ENCODE measurements at regions not wholly inside any gene's neighbourhood (a gene's known extent, or its start where the extent isn't known, plus 50 kb on each side); places are given as distances from the start of the nearest gene placed in this dataset.
A peak's percentile ranks its signal among the peaks of the same experiment; 100 is the strongest.

DNA sequence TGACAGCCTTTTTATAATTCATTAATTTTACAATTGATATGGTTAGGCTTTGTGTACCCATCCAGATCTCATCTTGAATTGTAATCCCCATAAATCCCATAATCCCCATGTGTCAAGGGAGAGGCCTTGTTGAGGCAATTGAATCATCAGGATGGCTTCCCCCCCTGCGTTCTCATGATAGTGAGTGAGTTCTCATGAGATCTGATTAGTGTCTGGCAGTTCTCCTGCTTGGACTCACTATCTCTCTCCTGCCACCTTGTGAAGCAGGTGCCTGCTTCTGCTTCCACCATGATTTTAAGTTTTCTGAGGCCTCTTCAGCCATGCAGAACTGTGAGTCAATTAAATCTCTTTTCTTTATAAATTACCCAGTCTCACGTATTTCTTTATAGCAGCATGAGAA, 165.7 kb upstream of the GNAI1 start:
- no peaks in the 10 kb centered on the region for H3K4me1 ChIP-seq (ENCODE audit: control insufficient read depth, insufficient read depth, low read length)
- no peak overlapping the region for H3K27ac ChIP-seq (ENCODE audit: low read length)
- no peak overlapping the region for H3K4me3 ChIP-seq (ENCODE audit: low read length)
- H3K36me3 ChIP-seq (ENCODE audit: control insufficient read depth, insufficient read depth, low read length): no peaks in the 10 kb centered on the region
- H3K27me3 ChIP-seq (ENCODE audit: control insufficient read depth, insufficient read depth, low read length): no peaks in the 10 kb centered on the region
- no peaks in the 10 kb centered on the region for H3K9me3 ChIP-seq (replicated peaks; ENCODE audit: control insufficient read depth, low read depth, low read length)
- no peak for DNase-seq
- no CpG with 5 or more reads among the region's 2 CpGs for WGBS (ENCODE audit: insufficient coverage)

DNA sequence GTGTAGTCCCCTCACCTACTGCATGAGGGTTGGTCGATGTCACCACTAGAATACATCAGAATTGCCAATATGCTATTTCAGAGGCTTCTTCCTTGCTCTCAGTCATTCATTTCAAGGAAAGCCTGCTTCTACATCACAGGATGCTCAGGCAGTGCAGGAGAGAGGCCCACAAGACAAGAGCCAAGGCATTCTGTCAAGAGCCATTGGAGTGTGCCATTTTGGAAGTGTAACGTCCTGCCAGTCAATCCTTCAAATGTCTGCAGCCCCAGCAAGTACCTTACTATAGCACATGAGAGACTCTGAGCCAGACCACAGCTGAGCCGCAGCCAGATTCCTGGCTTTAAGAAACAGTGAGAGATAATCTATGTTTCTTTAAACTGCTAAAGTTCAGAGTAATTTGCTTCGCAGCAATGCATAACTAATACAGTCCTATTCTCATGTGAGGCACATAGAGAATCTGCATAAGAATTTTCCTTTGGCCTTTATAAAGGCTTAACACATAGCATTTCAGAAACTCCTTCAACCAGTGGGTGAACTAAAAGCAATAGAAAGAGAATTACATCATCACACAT, 166.5 kb upstream of the GNAI1 start:
- Histone ChIP-seq H3K36me3 (ENCODE audit: control insufficient read depth, insufficient read depth, low read length) (no peaks in the 10 kb centered on the region), H3K27ac (ENCODE audit: low read length) (no peak overlapping the region), H3K9me3 (replicated peaks; ENCODE audit: control insufficient read depth, low read depth, low read length) (no peaks in the 10 kb centered on the region), H3K4me3 (ENCODE audit: low read length) (no peak overlapping the region), H3K27me3 (ENCODE audit: control insufficient read depth, insufficient read depth, low read length) (no peaks in the 10 kb centered on the region), H3K4me1 (ENCODE audit: control insufficient read depth, insufficient read depth, low read length) (no peaks in the 10 kb centered on the region)
- WGBS (ENCODE audit: insufficient coverage): 100% methylated on average over 1 of the region's 4 CpGs
- no peak for DNase-seq

DNA sequence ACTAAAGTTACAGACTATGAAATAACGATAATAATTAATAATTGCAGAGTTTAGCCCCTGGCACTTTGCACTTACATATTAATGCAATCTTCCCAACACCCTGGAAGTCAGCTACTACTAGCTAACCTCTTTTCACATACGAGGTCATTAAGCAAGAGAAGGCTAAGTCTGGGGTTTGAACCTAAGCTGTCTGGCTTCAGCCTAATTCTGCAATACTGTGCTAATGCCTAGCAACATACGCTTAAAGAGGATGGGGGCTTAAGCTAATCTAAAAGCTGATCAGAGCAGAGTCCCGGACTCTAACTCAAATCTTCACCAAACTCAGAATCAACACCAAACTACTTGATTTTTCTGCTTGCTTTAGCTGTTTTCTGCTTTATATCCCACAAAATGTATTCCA, 168.7 kb upstream of the GNAI1 start:
- no peaks in the 10 kb centered on the region for H3K27me3 ChIP-seq (ENCODE audit: control insufficient read depth, insufficient read depth, low read length)
- no peak for DNase-seq
- no peaks in the 10 kb centered on the region for H3K36me3 ChIP-seq (ENCODE audit: control insufficient read depth, insufficient read depth, low read length)
- no peak overlapping the region for H3K4me3 ChIP-seq (ENCODE audit: low read length)
- no peak overlapping the region for H3K27ac ChIP-seq (ENCODE audit: low read length)
- 80% methylated on average over 1 of the region's 4 CpGs for WGBS (ENCODE audit: insufficient coverage)
- H3K4me1 ChIP-seq (ENCODE audit: control insufficient read depth, insufficient read depth, low read length): no peaks in the 10 kb centered on the region
- H3K9me3 ChIP-seq (replicated peaks; ENCODE audit: control insufficient read depth, low read depth, low read length): no peaks in the 10 kb centered on the region

DNA sequence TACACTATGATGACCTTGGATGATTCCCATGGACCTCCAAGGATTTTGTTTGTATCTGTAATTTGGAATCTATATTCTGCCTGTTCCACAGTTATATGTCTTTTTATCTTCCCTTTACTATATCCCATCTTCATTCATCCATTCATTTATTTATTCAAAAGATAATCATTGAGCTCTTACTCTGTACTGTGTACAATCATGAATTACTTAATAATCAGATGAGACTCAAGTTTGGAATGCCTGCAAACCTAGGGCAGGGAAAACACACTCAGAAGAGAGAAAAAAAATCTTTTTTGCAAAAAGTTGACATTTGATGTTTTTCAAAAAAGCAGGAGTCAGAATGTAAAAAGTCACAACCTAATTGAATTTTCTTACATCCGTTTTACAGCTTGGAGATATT, 170.2 kb upstream of the GNAI1 start:
- no peak for DNase-seq
- no CpG with 5 or more reads among the region's 1 CpG for WGBS (ENCODE audit: insufficient coverage)
- no peaks in the 10 kb centered on the region for H3K9me3 ChIP-seq (replicated peaks; ENCODE audit: control insufficient read depth, low read depth, low read length)
- no peaks in the 10 kb centered on the region for H3K36me3 ChIP-seq (ENCODE audit: control insufficient read depth, insufficient read depth, low read length)
- H3K27me3 ChIP-seq (ENCODE audit: control insufficient read depth, insufficient read depth, low read length): no peaks in the 10 kb centered on the region
- H3K4me3 ChIP-seq (ENCODE audit: low read length): no peak overlapping the region
- no peaks in the 10 kb centered on the region for H3K4me1 ChIP-seq (ENCODE audit: control insufficient read depth, insufficient read depth, low read length)
- H3K27ac ChIP-seq (ENCODE audit: low read length): no peak overlapping the region

DNA sequence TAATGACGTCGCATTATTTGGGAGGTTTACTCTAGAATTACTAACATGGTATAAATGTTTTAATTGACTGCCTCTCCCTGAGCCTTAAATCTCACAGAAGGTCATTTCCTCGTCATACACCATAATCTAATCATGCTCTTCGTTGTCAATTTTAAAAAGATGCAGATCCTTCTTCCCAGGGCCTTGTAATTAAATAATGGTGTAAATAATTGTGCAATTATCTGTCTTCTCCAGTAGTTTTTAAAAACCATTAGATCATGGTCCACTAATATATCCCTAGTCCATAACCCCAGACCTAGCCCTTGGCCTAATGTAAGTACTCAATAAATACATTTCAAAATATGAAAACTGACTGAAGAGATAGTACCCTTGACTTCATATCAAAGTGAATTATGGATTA, 181.5 kb upstream of the GNAI1 start:
- no peaks in the 10 kb centered on the region for H3K9me3 ChIP-seq (replicated peaks; ENCODE audit: control insufficient read depth, low read depth, low read length)
- H3K4me1 ChIP-seq (ENCODE audit: control insufficient read depth, insufficient read depth, low read length): no peaks in the 10 kb centered on the region
- no peaks in the 10 kb centered on the region for H3K36me3 ChIP-seq (ENCODE audit: control insufficient read depth, insufficient read depth, low read length)
- no peaks in the 10 kb centered on the region for H3K27me3 ChIP-seq (ENCODE audit: control insufficient read depth, insufficient read depth, low read length)
- H3K27ac ChIP-seq (ENCODE audit: low read length): no peak overlapping the region
- WGBS (ENCODE audit: insufficient coverage): no CpG with 5 or more reads among the region's 4 CpGs
- H3K4me3 ChIP-seq (ENCODE audit: low read length): no peak overlapping the region
- no peak for DNase-seq

DNA sequence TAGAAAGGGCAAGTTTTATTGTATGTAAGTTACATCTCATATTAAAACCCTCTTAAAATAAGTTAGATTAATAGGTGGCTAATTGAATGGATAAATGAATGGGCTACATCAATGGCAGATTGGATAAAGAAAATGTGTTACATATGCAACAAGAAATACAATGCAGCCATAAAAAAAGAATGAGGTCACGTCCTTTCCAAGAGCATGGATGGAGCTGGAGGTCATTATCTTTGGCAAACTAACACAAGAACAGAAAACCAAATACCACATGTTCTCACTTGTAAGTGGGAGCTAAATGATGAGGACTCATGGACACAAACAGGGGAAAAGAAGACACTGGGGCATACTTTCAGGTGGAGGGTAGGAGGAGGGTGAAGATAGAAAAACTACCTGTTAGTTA, 182.2 kb upstream of the GNAI1 start:
- no peak for DNase-seq
- Histone ChIP-seq H3K36me3 (ENCODE audit: control insufficient read depth, insufficient read depth, low read length) (no peaks in the 10 kb centered on the region), H3K4me1 (ENCODE audit: control insufficient read depth, insufficient read depth, low read length) (no peaks in the 10 kb centered on the region), H3K27me3 (ENCODE audit: control insufficient read depth, insufficient read depth, low read length) (no peaks in the 10 kb centered on the region), H3K27ac (ENCODE audit: low read length) (no peak overlapping the region), H3K9me3 (replicated peaks; ENCODE audit: control insufficient read depth, low read depth, low read length) (no peaks in the 10 kb centered on the region), H3K4me3 (ENCODE audit: low read length) (no peak overlapping the region)
- no CpG with 5 or more reads among the region's 1 CpG for WGBS (ENCODE audit: insufficient coverage)

DNA sequence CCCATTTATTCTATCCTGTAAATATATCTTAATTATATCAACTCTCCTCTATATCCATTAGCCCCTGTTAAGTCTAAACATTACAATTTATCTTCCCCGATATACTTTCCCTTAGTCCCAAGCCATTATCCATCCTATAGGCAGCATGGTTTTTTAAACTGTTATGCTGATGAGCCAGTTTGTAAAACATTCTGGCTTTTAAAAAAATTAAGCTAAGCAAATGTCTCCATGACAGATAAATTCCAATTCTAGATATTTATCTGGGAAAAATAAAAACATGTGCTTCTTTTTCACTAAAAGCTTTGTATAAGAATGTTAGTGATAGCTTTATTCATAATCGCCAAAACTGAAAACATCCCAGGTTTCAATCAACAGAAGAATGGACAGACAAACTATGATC, 183.2 kb upstream of the GNAI1 start:
- H3K4me3 ChIP-seq (ENCODE audit: low read length): no peak overlapping the region
- no CpG with 5 or more reads among the region's 2 CpGs for WGBS (ENCODE audit: insufficient coverage)
- no peak overlapping the region for H3K27ac ChIP-seq (ENCODE audit: low read length)
- H3K36me3 ChIP-seq (ENCODE audit: control insufficient read depth, insufficient read depth, low read length): no peaks in the 10 kb centered on the region
- H3K27me3 ChIP-seq (ENCODE audit: control insufficient read depth, insufficient read depth, low read length): no peaks in the 10 kb centered on the region
- DNase-seq: no peak
- no peaks in the 10 kb centered on the region for H3K9me3 ChIP-seq (replicated peaks; ENCODE audit: control insufficient read depth, low read depth, low read length)
- H3K4me1 ChIP-seq (ENCODE audit: control insufficient read depth, insufficient read depth, low read length): no peaks in the 10 kb centered on the region

DNA sequence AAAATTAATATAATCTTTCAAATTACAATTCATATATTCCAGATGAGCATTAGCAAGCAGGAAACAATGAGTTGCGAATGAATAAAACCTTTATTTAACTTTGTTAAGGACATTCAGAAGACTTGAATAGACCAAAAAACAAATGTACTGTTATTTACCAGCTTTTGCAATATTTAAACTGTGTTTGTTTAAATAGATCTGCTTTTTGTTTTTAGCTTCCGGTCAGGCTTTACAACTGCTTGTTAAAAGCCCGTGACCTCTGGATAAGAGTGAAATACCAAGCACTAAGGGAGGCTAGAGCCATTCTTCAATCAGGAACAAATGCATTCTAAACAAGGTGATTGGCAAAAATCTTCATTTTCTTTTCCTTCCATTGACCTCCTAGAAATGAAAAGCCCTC, 184.9 kb upstream of the GNAI1 start:
- no CpG with 5 or more reads among the region's 3 CpGs for WGBS (ENCODE audit: insufficient coverage)
- H3K4me1 ChIP-seq (ENCODE audit: control insufficient read depth, insufficient read depth, low read length): no peaks in the 10 kb centered on the region
- H3K4me3 ChIP-seq (ENCODE audit: low read length): no peak overlapping the region
- DNase-seq: no peak
- no peaks in the 10 kb centered on the region for H3K27me3 ChIP-seq (ENCODE audit: control insufficient read depth, insufficient read depth, low read length)
- no peaks in the 10 kb centered on the region for H3K36me3 ChIP-seq (ENCODE audit: control insufficient read depth, insufficient read depth, low read length)
- no peaks in the 10 kb centered on the region for H3K9me3 ChIP-seq (replicated peaks; ENCODE audit: control insufficient read depth, low read depth, low read length)
- H3K27ac ChIP-seq (ENCODE audit: low read length): no peak overlapping the region

DNA sequence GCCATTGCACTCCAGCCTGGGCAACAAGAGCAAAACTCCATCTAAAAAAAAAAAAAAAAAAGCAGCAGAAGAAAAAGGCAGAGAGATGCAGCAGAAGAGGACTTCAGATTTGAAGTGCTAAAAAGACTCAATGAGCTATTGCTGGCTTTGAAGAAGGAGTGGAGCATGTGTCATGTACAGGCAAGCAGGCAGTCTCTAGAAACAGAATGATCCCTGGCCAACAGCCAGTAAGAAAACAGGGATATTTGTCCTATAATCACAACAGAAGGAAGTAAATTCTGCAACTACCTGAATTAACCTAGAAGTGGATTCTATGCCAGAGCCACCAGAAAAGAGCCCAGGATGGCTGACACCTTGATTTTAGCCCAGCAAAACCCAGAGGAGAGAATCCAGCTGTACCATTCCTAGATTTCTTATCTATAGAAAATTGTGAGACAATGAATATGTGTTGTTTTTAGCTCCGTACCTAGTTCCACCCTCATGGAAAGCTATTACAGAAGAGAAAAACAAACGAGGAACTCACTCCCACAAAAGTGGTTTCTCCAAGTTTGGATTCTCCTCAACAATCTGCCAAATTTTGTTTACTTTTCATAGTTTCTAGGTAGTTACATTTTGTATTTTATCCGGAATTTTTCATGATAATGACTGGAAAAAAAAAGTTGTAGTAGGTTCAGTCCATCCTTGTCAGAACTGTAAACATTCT, 198.2 kb upstream of the GNAI1 start:
- H3K9me3 ChIP-seq (replicated peaks; ENCODE audit: control insufficient read depth, low read depth, low read length): no peaks in the 10 kb centered on the region
- no peaks in the 10 kb centered on the region for H3K36me3 ChIP-seq (ENCODE audit: control insufficient read depth, insufficient read depth, low read length)
- no peak overlapping the region for H3K27ac ChIP-seq (ENCODE audit: low read length)
- H3K4me3 ChIP-seq (ENCODE audit: low read length): no peak overlapping the region
- no CpG with 5 or more reads among the region's 3 CpGs for WGBS (ENCODE audit: insufficient coverage)
- no peaks in the 10 kb centered on the region for H3K4me1 ChIP-seq (ENCODE audit: control insufficient read depth, insufficient read depth, low read length)
- no peaks in the 10 kb centered on the region for H3K27me3 ChIP-seq (ENCODE audit: control insufficient read depth, insufficient read depth, low read length)
- DNase-seq: no peak

DNA sequence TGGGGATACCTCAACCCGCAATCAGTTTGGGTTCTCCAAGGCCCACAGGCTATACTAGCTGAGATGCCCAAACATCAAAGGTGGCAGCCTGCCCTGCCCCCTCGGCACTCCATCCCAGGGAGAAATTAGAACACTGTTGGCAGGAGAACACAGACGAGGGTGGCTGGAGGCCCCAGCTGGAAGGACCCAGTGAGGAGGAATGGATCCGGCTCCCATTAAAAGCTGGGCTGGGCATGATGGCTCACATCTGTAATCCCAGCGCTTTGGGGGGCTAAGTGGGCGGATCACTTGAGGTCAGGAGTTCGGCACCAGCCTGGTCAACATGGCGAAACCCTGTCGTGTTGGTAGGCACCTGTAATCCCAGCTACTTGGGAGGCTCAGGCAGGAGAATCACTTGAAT, 199.9 kb upstream of the GNAI1 start:
- WGBS (ENCODE audit: insufficient coverage): 89% methylated on average over 8 of the region's 9 CpGs
- Histone ChIP-seq H3K9me3 (replicated peaks; ENCODE audit: control insufficient read depth, low read depth, low read length) (no peaks in the 10 kb centered on the region), H3K27ac (ENCODE audit: low read length) (no peak overlapping the region), H3K27me3 (ENCODE audit: control insufficient read depth, insufficient read depth, low read length) (no peaks in the 10 kb centered on the region), H3K36me3 (ENCODE audit: control insufficient read depth, insufficient read depth, low read length) (no peaks in the 10 kb centered on the region), H3K4me1 (ENCODE audit: control insufficient read depth, insufficient read depth, low read length) (no peaks in the 10 kb centered on the region), H3K4me3 (ENCODE audit: low read length) (no peak overlapping the region)
- DNase-seq: no peak

DNA sequence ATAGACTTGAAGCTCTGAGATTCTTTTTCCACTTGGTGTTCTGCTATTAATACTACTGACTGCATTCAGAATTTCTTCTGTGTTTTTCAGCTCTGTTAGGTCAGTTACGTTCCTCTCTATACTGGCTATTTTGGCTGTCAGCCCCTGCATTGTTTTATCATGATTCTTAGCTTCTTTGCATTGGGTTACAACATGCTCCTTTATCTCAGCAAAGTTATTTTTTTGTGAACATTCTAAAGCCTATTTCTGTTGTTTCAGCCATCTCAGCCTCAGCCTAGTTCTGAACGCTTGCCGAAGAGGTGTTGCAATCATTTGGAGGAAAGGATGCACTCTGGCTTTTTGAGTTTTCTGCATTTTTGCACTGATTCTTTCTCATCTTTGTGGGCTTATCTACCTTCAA, 201.5 kb upstream of the GNAI1 start:
- peak; percentile 2 for DNase-seq
- 94% methylated on average over 2 of the region's 3 CpGs for WGBS (ENCODE audit: insufficient coverage)
- Histone ChIP-seq H3K27me3 (ENCODE audit: control insufficient read depth, insufficient read depth, low read length) (no peaks in the 10 kb centered on the region), H3K4me1 (ENCODE audit: control insufficient read depth, insufficient read depth, low read length) (no peaks in the 10 kb centered on the region), H3K27ac (ENCODE audit: low read length) (no peak overlapping the region), H3K4me3 (ENCODE audit: low read length) (no peak overlapping the region), H3K36me3 (ENCODE audit: control insufficient read depth, insufficient read depth, low read length) (no peaks in the 10 kb centered on the region), H3K9me3 (replicated peaks; ENCODE audit: control insufficient read depth, low read depth, low read length) (no peaks in the 10 kb centered on the region)

Measured in muscle of leg (tissue), 3 donors.